ENCODE measurements at regions not wholly inside any gene's neighbourhood (a gene's known extent, or its start where the extent isn't known, plus 50 kb on each side); places are given as distances from the start of the nearest gene placed in this dataset.

- TF ChIP-seq TOE1 (CRISPR knock-in tag; IDR thresholded peaks at IDR 0.05) (no peak), GRHL1 (CRISPR knock-in tag; conservative IDR thresholded peaks at IDR 0.05) (no peak), ZNF674 (CRISPR knock-in tag; IDR thresholded peaks at IDR 0.05; ENCODE audit: low read depth) (no peak), ELK4 (CRISPR knock-in tag; IDR thresholded peaks at IDR 0.05; ENCODE audit: borderline replicate concordance) (no peak), CTCF (CRISPR knock-in tag; IDR thresholded peaks at IDR 0.05) (peak; percentile 78), SP2 (CRISPR knock-in tag; IDR thresholded peaks at IDR 0.05) (no peak), ZNF792 (CRISPR knock-in tag; IDR thresholded peaks at IDR 0.05) (no peak), CREM (IDR thresholded peaks at IDR 0.05) (no peak), CREM (CRISPR knock-in tag; IDR thresholded peaks at IDR 0.05) (no peak), HOMEZ (CRISPR knock-in tag; IDR thresholded peaks at IDR 0.05; ENCODE audit: low read depth) (no peak), TCF7L2 (IDR thresholded peaks at IDR 0.05; ENCODE audit: low read depth, low read length) (no peak), ZNF782 (CRISPR knock-in tag; IDR thresholded peaks at IDR 0.05; ENCODE audit: borderline replicate concordance) (no peak), SRSF1 (optimal IDR thresholded peaks at IDR 0.05; ENCODE audit: low read depth, low read length) (no peak), POLR2A (IDR thresholded peaks at IDR 0.05; ENCODE audit: insufficient read depth in 1 of 2, low read depth in 2 of 2, low read length in 2 of 2) (no peak)
Observed at GRCh38 chr17:15171167-15172047, 93.7 kb downstream of the PMP22 start.

Data from HepG2 (cell line).